ENCODE measurements at regions not wholly inside any gene's neighbourhood (a gene's known extent, or its start where the extent isn't known, plus 50 kb on each side); places are given as distances from the start of the nearest gene placed in this dataset.

GRCh38 chr11:16598906-16599305 is 139.5 kb upstream of the C11orf58 start:
- TF ChIP-seq POLR2AphosphoS5 (IDR thresholded peaks at IDR 0.05; ENCODE audit: low read depth, low read length) (no peak), TAF1 (IDR thresholded peaks at IDR 0.05; ENCODE audit: borderline replicate concordance, insufficient read depth, low read length) (no peak), SIN3A (IDR thresholded peaks at IDR 0.05; ENCODE audit: borderline replicate concordance, insufficient read depth, low read length) (no peak), REST (IDR thresholded peaks at IDR 0.05; ENCODE audit: insufficient read depth in 1 of 2, low read depth in 2 of 2, low read length in 2 of 2) (no peak), FOXP2 (optimal IDR thresholded peaks at IDR 0.05; ENCODE audit: borderline replicate concordance, extremely low read depth, extremely low read length, insufficient read depth) (no peak)

DNA sequence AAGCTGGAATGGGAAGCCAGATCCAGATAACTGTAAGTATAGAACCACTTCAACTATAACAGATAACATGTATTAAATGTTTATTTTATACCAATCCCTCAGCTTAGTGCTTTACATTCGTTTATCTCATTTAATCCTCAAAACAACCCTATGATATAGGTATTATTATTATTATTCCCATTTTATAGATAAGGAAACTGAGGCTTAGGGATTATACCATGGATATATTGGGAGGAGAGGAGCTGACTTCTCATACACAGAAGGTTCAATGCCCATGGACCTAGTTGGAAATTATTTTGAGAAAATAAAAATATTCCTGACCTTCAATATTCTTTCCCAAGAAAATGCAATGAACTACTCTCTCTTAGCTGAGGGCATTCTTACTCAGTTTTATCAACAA is 140.4 kb upstream of the C11orf58 start:
- TF ChIP-seq REST (IDR thresholded peaks at IDR 0.05; ENCODE audit: insufficient read depth in 1 of 2, low read depth in 2 of 2, low read length in 2 of 2) (no peak), TAF1 (IDR thresholded peaks at IDR 0.05; ENCODE audit: borderline replicate concordance, insufficient read depth, low read length) (no peak)

- TF ChIP-seq FOXP2 (optimal IDR thresholded peaks at IDR 0.05; ENCODE audit: borderline replicate concordance, extremely low read depth, extremely low read length, insufficient read depth) = no peak
- no peak for TF ChIP-seq REST (IDR thresholded peaks at IDR 0.05; ENCODE audit: insufficient read depth in 1 of 2, low read depth in 2 of 2, low read length in 2 of 2)
- TF ChIP-seq SIN3A (IDR thresholded peaks at IDR 0.05; ENCODE audit: borderline replicate concordance, insufficient read depth, low read length) = no peak
- TF ChIP-seq POLR2AphosphoS5 (IDR thresholded peaks at IDR 0.05; ENCODE audit: low read depth, low read length) = no peak
- TF ChIP-seq TAF1 (IDR thresholded peaks at IDR 0.05; ENCODE audit: borderline replicate concordance, insufficient read depth, low read length) = no peak
Observed at GRCh38 chr11:16596231-16596630, 142.2 kb upstream of the C11orf58 start.

GRCh38 chr11:16591157-16591556 is 147.3 kb upstream of the C11orf58 start:
- TF ChIP-seq REST (IDR thresholded peaks at IDR 0.05; ENCODE audit: insufficient read depth in 1 of 2, low read depth in 2 of 2, low read length in 2 of 2) (no peak), FOXP2 (optimal IDR thresholded peaks at IDR 0.05; ENCODE audit: borderline replicate concordance, extremely low read depth, extremely low read length, insufficient read depth) (no peak), POLR2AphosphoS5 (IDR thresholded peaks at IDR 0.05; ENCODE audit: low read depth, low read length) (no peak), SIN3A (IDR thresholded peaks at IDR 0.05; ENCODE audit: borderline replicate concordance, insufficient read depth, low read length) (no peak), TAF1 (IDR thresholded peaks at IDR 0.05; ENCODE audit: borderline replicate concordance, insufficient read depth, low read length) (no peak)

- TF ChIP-seq REST (IDR thresholded peaks at IDR 0.05; ENCODE audit: insufficient read depth in 1 of 2, low read depth in 2 of 2, low read length in 2 of 2) (no peak), FOXP2 (optimal IDR thresholded peaks at IDR 0.05; ENCODE audit: borderline replicate concordance, extremely low read depth, extremely low read length, insufficient read depth) (no peak), TAF1 (IDR thresholded peaks at IDR 0.05; ENCODE audit: borderline replicate concordance, insufficient read depth, low read length) (no peak), SIN3A (IDR thresholded peaks at IDR 0.05; ENCODE audit: borderline replicate concordance, insufficient read depth, low read length) (no peak), POLR2AphosphoS5 (IDR thresholded peaks at IDR 0.05; ENCODE audit: low read depth, low read length) (no peak)
Observed at GRCh38 chr11:16587670-16588069, 150.8 kb upstream of the C11orf58 start.
